ENCODE measurements at regions not wholly inside any gene's neighbourhood (a gene's known extent, or its start where the extent isn't known, plus 50 kb on each side); places are given as distances from the start of the nearest gene placed in this dataset.
"Not testable (repeated sequence)": the region's sequence is repeated elsewhere in the genome, so short reads cannot be mapped to it uniquely, and the experiment has no call there.

DNA sequence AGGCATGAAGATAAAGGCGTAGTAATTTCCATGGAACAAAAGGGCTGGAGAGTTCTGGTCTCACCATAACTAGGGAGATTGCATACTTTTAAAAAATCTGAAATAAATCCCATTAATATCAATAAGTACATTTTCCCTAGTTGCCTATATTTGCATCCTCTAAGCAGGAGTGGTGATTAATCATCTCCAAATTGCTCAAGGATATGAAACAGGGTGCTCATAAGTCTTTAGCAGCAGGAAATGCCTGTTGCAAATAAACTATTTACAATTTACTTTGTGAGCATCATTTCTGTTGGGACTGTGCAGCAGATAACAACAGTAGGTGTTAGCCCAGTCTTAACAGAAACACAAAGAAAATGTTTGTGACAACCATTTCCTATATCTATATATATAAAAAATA is 92.4 kb upstream of the TMEM178A start:
- H3K27ac ChIP-seq (ENCODE audit: low read depth, low read length, severe bottlenecking), result no peak overlapping the region
- H3K4me3 ChIP-seq (ENCODE audit: extremely low read depth, insufficient read depth, low read length, poor library complexity, severe bottlenecking), result no peak overlapping the region
- peaks cover 23% of the 10 kb centered on the region for H3K4me1 ChIP-seq (ENCODE audit: control insufficient read depth, insufficient read depth, low read length, poor library complexity, severe bottlenecking)
- no peaks in the 10 kb centered on the region for H3K36me3 ChIP-seq (ENCODE audit: control insufficient read depth, insufficient read depth, low read length)
- H3K9me3 ChIP-seq (ENCODE audit: control insufficient read depth, low read length), result no peaks in the 10 kb centered on the region
- no CpG with 5 or more reads among the region's 1 CpG for WGBS, 2 experiments (ENCODE audit: insufficient coverage in 2 of 2)

- H3K4me1 ChIP-seq (ENCODE audit: control insufficient read depth, insufficient read depth, low read length, poor library complexity, severe bottlenecking), result no peaks in the 10 kb centered on the region
- H3K4me3 ChIP-seq (ENCODE audit: extremely low read depth, insufficient read depth, low read length, poor library complexity, severe bottlenecking), result no peak overlapping the region
- peaks cover 6% of the 10 kb centered on the region for H3K9me3 ChIP-seq (ENCODE audit: control insufficient read depth, low read length)
- no peaks in the 10 kb centered on the region for H3K36me3 ChIP-seq (ENCODE audit: control insufficient read depth, insufficient read depth, low read length)
- H3K27ac ChIP-seq (ENCODE audit: low read depth, low read length, severe bottlenecking), result no peak overlapping the region
- WGBS, 2 experiments (ENCODE audit: insufficient coverage in 2 of 2), result no CpG with 5 or more reads among the region's 1 CpG
Measured at GRCh38 chr2:39581866-39582265, 83.9 kb upstream of the TMEM178A start.

DNA sequence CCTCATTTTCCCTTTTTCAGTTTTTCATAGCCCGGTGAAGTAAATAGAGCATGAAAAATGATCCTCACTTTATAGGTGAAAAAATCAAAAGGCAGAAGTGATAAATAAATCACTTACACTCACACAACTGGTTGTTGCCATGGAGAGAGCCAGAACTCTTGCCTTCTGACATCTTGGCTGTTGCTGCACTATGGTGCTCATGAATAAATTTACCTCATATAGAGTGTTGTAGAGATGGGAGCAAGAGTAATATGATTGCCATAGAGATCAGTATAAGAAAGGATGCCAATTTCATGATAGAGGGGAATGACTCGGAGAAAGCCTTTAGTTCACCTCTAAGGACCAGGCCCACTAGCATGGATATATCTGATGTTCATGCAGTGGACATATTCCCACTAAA is 82.5 kb upstream of the TMEM178A start:
- 83 to 88% methylated on average over 1 of the region's 2 CpGs for WGBS, 2 experiments (ENCODE audit: insufficient coverage in 2 of 2)
- Histone ChIP-seq H3K4me1 (ENCODE audit: control insufficient read depth, insufficient read depth, low read length, poor library complexity, severe bottlenecking) (no peaks in the 10 kb centered on the region), H3K4me3 (ENCODE audit: extremely low read depth, insufficient read depth, low read length, poor library complexity, severe bottlenecking) (no peak overlapping the region), H3K9me3 (ENCODE audit: control insufficient read depth, low read length) (peaks cover 6% of the 10 kb centered on the region), H3K36me3 (ENCODE audit: control insufficient read depth, insufficient read depth, low read length) (no peaks in the 10 kb centered on the region), H3K27ac (ENCODE audit: low read depth, low read length, severe bottlenecking) (no peak overlapping the region)

DNA sequence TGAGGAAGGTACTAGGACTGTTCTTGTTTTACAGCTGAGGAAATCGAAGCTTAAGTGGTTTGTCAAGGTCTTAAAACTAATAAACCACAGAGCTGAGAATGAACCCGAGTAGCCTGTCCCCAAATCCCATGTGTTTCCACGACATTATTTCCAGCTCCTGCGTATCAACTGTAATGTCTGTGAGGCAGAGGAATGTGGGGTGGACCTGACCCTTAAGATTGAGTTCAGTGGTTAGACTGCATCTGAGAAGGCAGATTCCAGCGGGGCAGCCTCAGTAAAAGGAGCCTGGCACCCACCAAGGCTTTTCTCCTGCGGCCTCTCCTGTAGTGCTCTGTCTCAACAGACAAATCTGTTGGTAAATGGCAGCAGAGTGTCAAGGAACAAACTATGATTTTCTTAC is 81.9 kb upstream of the TMEM178A start:
- H3K4me1 ChIP-seq (ENCODE audit: control insufficient read depth, insufficient read depth, low read length, poor library complexity, severe bottlenecking), result no peaks in the 10 kb centered on the region
- 89 to 100% methylated on average over 4 to 5 of the region's 6 CpGs for WGBS, 2 experiments (ENCODE audit: insufficient coverage in 2 of 2)
- H3K9me3 ChIP-seq (ENCODE audit: control insufficient read depth, low read length), result peaks cover 6% of the 10 kb centered on the region
- H3K4me3 ChIP-seq (ENCODE audit: extremely low read depth, insufficient read depth, low read length, poor library complexity, severe bottlenecking), result no peak overlapping the region
- H3K36me3 ChIP-seq (ENCODE audit: control insufficient read depth, insufficient read depth, low read length), result no peaks in the 10 kb centered on the region
- no peak overlapping the region for H3K27ac ChIP-seq (ENCODE audit: low read depth, low read length, severe bottlenecking)

DNA sequence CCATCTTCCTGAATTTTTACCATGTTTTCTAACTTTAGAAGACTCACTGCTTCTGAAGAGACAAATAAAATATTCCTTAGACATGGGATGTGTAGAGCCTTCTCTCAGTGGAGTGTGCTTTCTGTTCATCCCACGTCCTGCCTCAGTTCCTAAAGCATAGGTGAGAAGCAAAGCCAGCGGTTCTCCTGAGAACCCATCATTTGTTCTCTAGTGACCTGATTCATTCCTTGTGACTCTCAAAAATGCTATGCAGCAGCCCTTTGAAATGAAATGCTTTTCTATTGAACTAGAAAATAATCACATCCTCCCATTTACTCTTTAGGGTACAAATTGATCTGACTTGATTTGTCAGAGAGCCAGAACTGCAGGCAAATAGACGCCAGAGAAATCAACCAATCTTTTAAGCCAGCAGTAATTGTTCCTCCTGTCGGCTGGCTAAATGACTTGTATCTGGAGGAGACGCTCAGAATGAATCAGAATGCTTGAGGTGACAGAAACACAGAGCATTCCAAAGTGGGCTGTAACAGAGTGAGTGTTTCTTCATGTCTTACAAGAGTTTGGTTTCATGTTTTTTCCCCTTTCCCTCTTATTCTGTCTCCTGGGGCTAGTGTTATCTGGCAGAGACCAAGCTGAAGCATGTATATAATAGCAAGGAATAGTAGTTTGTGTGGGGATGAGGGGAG is 81.3 kb upstream of the TMEM178A start:
- no peak overlapping the region for H3K27ac ChIP-seq (ENCODE audit: low read depth, low read length, severe bottlenecking)

GRCh38 chr2:39585531-39585930 is 80.2 kb upstream of the TMEM178A start:
- not testable (repeated sequence) for H3K4me3 ChIP-seq (ENCODE audit: extremely low read depth, insufficient read depth, low read length, poor library complexity, severe bottlenecking); H3K36me3 ChIP-seq (ENCODE audit: control insufficient read depth, insufficient read depth, low read length); H3K27ac ChIP-seq (ENCODE audit: low read depth, low read length, severe bottlenecking); H3K4me1 ChIP-seq (ENCODE audit: control insufficient read depth, insufficient read depth, low read length, poor library complexity, severe bottlenecking); H3K9me3 ChIP-seq (ENCODE audit: control insufficient read depth, low read length)
- 80 to 93% methylated on average over 3 to 5 of the region's 20 CpGs for WGBS, 2 experiments (ENCODE audit: insufficient coverage in 2 of 2)

More for the DNA sequence above, 81.3 kb upstream of the TMEM178A start:
- no peaks in the 10 kb centered on the region for H3K4me1 ChIP-seq (ENCODE audit: control insufficient read depth, insufficient read depth, low read length, poor library complexity, severe bottlenecking)
- H3K9me3 ChIP-seq (ENCODE audit: control insufficient read depth, low read length), result peaks cover 6% of the 10 kb centered on the region
- H3K4me3 ChIP-seq (ENCODE audit: extremely low read depth, insufficient read depth, low read length, poor library complexity, severe bottlenecking), result no peak overlapping the region
- WGBS, 2 experiments (ENCODE audit: insufficient coverage in 2 of 2), result 79 to 86% methylated on average over 5 of the region's 5 CpGs
- H3K36me3 ChIP-seq (ENCODE audit: control insufficient read depth, insufficient read depth, low read length), result no peaks in the 10 kb centered on the region

- Histone ChIP-seq H3K27ac (ENCODE audit: low read depth, low read length, severe bottlenecking) (no peak overlapping the region), H3K4me3 (ENCODE audit: extremely low read depth, insufficient read depth, low read length, poor library complexity, severe bottlenecking) (no peak overlapping the region), H3K4me1 (ENCODE audit: control insufficient read depth, insufficient read depth, low read length, poor library complexity, severe bottlenecking) (no peaks in the 10 kb centered on the region), H3K36me3 (ENCODE audit: control insufficient read depth, insufficient read depth, low read length) (no peaks in the 10 kb centered on the region), H3K9me3 (ENCODE audit: control insufficient read depth, low read length) (no peaks in the 10 kb centered on the region)
- no CpG with 5 or more reads among the region's 3 CpGs for WGBS, 2 experiments (ENCODE audit: insufficient coverage in 2 of 2)
Measured at GRCh38 chr2:39587168-39587567, 78.5 kb upstream of the TMEM178A start.

DNA sequence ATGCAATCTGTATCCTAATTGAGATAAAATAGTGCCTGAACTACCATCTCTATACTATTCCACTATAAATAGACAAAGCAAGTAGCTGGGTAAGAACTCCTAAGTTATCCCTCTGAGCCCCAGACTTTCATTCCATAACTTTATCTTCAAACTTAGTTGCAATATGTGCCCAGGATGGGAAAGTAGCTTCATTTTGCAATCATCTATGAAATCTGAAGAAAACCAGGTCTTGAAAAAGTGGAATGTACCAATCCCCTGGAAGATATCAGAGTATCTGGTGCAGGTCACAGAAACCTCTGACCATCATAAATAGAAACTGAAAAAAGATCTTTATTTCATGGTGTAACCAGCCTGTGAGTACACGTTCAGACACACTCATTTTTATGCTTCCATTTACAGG is 78.1 kb upstream of the TMEM178A start:
- Histone ChIP-seq H3K27ac (ENCODE audit: low read depth, low read length, severe bottlenecking) (no peak overlapping the region), H3K36me3 (ENCODE audit: control insufficient read depth, insufficient read depth, low read length) (no peaks in the 10 kb centered on the region), H3K9me3 (ENCODE audit: control insufficient read depth, low read length) (no peaks in the 10 kb centered on the region), H3K4me1 (ENCODE audit: control insufficient read depth, insufficient read depth, low read length, poor library complexity, severe bottlenecking) (no peaks in the 10 kb centered on the region), H3K4me3 (ENCODE audit: extremely low read depth, insufficient read depth, low read length, poor library complexity, severe bottlenecking) (no peak overlapping the region)
- 90 to 100% methylated on average over 1 of the region's 1 CpG for WGBS, 2 experiments (ENCODE audit: insufficient coverage in 2 of 2)

DNA sequence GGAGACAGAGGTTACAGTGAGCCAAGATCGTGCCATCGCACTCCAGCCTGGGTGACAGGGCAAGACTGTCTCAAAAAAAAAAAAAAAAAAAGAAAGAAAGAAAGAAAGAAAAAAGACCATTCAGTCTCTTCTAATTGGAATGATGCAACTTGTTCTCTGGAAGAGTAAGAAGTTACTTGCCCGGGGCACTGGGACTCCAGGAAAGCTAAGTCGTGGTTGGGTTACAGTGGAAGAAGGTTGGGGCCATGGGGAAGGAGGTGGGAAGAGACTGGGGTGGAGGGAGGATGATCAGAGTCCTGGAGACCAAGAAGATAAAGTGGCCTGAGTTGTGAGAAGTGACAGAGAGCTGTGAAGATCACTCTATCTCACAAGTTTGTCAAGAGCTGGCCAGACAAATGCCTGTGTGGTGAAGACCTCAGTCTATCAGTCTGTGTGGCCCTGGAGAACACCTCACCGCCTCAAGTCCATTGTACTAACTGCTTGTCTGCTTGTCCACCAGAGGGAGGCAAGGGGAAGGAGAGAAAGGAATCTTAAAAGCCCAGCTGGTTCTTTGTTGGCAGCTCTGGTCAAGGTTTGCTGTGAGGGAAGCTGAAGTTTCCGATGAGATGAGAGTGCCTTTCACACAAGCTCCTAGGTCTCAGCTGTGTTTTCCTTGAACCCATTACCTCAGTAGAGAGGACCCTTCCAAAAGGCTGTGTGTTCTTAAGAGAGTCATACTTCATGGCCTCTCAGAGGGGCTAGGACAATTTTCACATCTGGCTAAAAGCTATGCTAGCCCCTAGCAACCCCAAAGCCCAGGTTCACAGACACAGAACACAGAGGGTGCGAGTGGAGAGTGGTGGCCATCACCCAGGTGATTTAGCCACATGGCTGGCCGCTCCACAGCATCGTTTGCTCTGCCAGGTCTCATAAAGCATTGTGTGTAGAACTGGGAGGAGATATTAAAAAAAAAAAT is 72.0 kb upstream of the TMEM178A start:
- Histone ChIP-seq H3K36me3 (ENCODE audit: control insufficient read depth, insufficient read depth, low read length) (no peaks in the 10 kb centered on the region), H3K4me1 (ENCODE audit: control insufficient read depth, insufficient read depth, low read length, poor library complexity, severe bottlenecking) (peaks cover 5% of the 10 kb centered on the region), H3K9me3 (ENCODE audit: control insufficient read depth, low read length) (no peaks in the 10 kb centered on the region), H3K27ac (ENCODE audit: low read depth, low read length, severe bottlenecking) (no peak overlapping the region), H3K4me3 (ENCODE audit: extremely low read depth, insufficient read depth, low read length, poor library complexity, severe bottlenecking) (no peak overlapping the region)
- WGBS, 2 experiments (ENCODE audit: insufficient coverage in 2 of 2), result 71 to 85% methylated on average over 4 to 5 of the region's 9 CpGs

- Histone ChIP-seq H3K27ac (ENCODE audit: low read depth, low read length, severe bottlenecking) (no peak overlapping the region), H3K9me3 (ENCODE audit: control insufficient read depth, low read length) (no peaks in the 10 kb centered on the region), H3K4me3 (ENCODE audit: extremely low read depth, insufficient read depth, low read length, poor library complexity, severe bottlenecking) (no peak overlapping the region), H3K36me3 (ENCODE audit: control insufficient read depth, insufficient read depth, low read length) (no peaks in the 10 kb centered on the region), H3K4me1 (ENCODE audit: control insufficient read depth, insufficient read depth, low read length, poor library complexity, severe bottlenecking) (peaks cover 5% of the 10 kb centered on the region)
- WGBS, 2 experiments (ENCODE audit: insufficient coverage in 2 of 2), result 100% methylated on average over 1 of the region's 1 CpG
Measured at GRCh38 chr2:39595116-39595515, 70.6 kb upstream of the TMEM178A start.

- no CpG with 5 or more reads among the region's 3 CpGs for WGBS, 2 experiments (ENCODE audit: insufficient coverage in 2 of 2)
- H3K4me1 ChIP-seq (ENCODE audit: control insufficient read depth, insufficient read depth, low read length, poor library complexity, severe bottlenecking), result peaks cover 5% of the 10 kb centered on the region
- H3K4me3 ChIP-seq (ENCODE audit: extremely low read depth, insufficient read depth, low read length, poor library complexity, severe bottlenecking), result no peak overlapping the region
Measured at GRCh38 chr2:39597314-39597713, 68.4 kb upstream of the TMEM178A start.

More at GRCh38 chr2:39597314-39597713, 68.4 kb upstream of the TMEM178A start:
- no peak overlapping the region for H3K27ac ChIP-seq (ENCODE audit: low read depth, low read length, severe bottlenecking)
- H3K36me3 ChIP-seq (ENCODE audit: control insufficient read depth, insufficient read depth, low read length), result no peaks in the 10 kb centered on the region
- H3K9me3 ChIP-seq (ENCODE audit: control insufficient read depth, low read length), result no peaks in the 10 kb centered on the region

Measured in mesodermal cell (in vitro differentiated cells).